ENCODE measurements at regions not wholly inside any gene's neighbourhood (a gene's known extent, or its start where the extent isn't known, plus 50 kb on each side); places are given as distances from the start of the nearest gene placed in this dataset.

DNA sequence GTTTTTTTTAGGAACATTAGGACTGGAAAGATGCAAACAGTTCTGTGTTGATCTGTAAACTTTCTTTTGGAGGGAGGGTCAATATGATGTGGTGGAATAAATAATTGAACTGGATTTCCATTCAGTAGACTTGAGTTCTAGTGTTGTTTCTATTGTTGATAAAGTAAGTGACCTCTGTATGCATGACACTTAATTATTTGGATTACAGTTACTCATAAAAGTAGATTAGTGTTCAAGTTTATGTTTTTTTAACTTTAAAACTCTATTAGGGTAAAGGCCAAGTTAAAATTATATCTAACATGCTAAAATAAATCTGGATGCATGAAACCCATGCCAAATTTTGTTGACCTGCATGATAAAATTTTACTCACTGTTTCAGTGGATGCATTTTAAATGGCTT is 85.4 kb upstream of the NR3C2 start:
- no peak for TF ChIP-seq POLR2AphosphoS5 (IDR thresholded peaks at IDR 0.05; ENCODE audit: low read depth, low read length)
- TF ChIP-seq POLR2A (IDR thresholded peaks at IDR 0.05; ENCODE audit: low read depth, low read length): no peak
- TF ChIP-seq TAF1 (IDR thresholded peaks at IDR 0.05; ENCODE audit: borderline replicate concordance, low read depth, low read length): no peak
